WTC11 (cell line): ENCODE measurements at regions not wholly inside any gene's neighbourhood (a gene's known extent, or its start where the extent isn't known, plus 50 kb on each side); places are given as distances from the start of the nearest gene placed in this dataset.

ENCODE experiments used
- ATAC-seq: fragments of 200-7000 bp; cut with Tn5 transposase; 2 replicates; pipeline ENCODE4 v1.10.0; 2021; ENCODE audit warnings: mild to moderate bottlenecking, moderate library complexity
- CTCF ChIA-PET: fragments of 300-600 bp; sonication (Branson Sonifier 250); formaldehyde crosslinking; loops from one replicate; lab custom pipeline; 2021; ENCODE audit warnings: antibody characterized with exemption; lab: Charles Lee
- POLR2A ChIA-PET: fragments of 350-600 bp; sonication (Branson Sonifier 250); formaldehyde crosslinking; loops from one replicate; lab custom pipeline; 2021; ENCODE audit warnings: antibody characterized with exemption; lab: Charles Lee
- DNase-seq: peaks from one replicate; pipeline ENCODE4 v3.0.0; 2021; ENCODE audit warnings: low spot score
- H3K27ac Mint-ChIP-seq: 2 replicates; pipeline ENCODE4 v1.8.0; 2021; ENCODE audit warnings: mixed read lengths
- H3K27me3 Mint-ChIP-seq: 2 replicates; pipeline ENCODE4 v1.8.0; 2021; ENCODE audit warnings: low read depth, mild to moderate bottlenecking, moderate library complexity, mixed read lengths
- H3K36me3 Mint-ChIP-seq: 2 replicates; pipeline ENCODE4 v1.8.0; 2021; ENCODE audit warnings: mixed read lengths
- H3K4me1 Mint-ChIP-seq: 2 replicates; pipeline ENCODE4 v1.8.0; 2022; ENCODE audit warnings: mixed read lengths
- H3K4me3 Mint-ChIP-seq: 2 replicates; pipeline ENCODE4 v1.8.0; 2021; ENCODE audit warnings: mild to moderate bottlenecking, moderate library complexity, mixed read lengths
- H3K9me3 Mint-ChIP-seq: 2 replicates; pipeline ENCODE4 v1.8.0; 2021; ENCODE audit warnings: mixed read lengths
- ARID4B ChIP-seq: sonication (generic); formaldehyde crosslinking; IDR thresholded peaks from 2 replicates; pipeline ENCODE4 v1.8.0; 2023; ENCODE audit warnings: missing genetic modification reagents, mild to moderate bottlenecking, borderline replicate concordance
- CREB1 ChIP-seq: sonication (generic); formaldehyde crosslinking; IDR thresholded peaks from 2 replicates; pipeline ENCODE4 v1.8.0; 2023; ENCODE audit warnings: mild to moderate bottlenecking, missing genetic modification reagents
- ESRRA ChIP-seq: sonication (generic); formaldehyde crosslinking; IDR thresholded peaks from 2 replicates; pipeline ENCODE4 v1.8.1; 2022; ENCODE audit warnings: mild to moderate bottlenecking, missing genetic modification reagents, borderline replicate concordance
- FOXK1 ChIP-seq: sonication (generic); formaldehyde crosslinking; IDR thresholded peaks from 2 replicates; pipeline ENCODE4 v1.8.0; 2022; ENCODE audit warnings: mild to moderate bottlenecking, moderate library complexity, missing genetic modification reagents
- FOXP1 ChIP-seq: sonication (generic); formaldehyde crosslinking; IDR thresholded peaks from 2 replicates; pipeline ENCODE4 v1.8.0; 2022; ENCODE audit warnings: missing genetic modification reagents, mild to moderate bottlenecking, moderate library complexity, borderline replicate concordance
- GABPB1 ChIP-seq: sonication (generic); formaldehyde crosslinking; IDR thresholded peaks from 2 replicates; pipeline ENCODE4 v1.8.1; 2023; ENCODE audit warnings: mild to moderate bottlenecking, missing genetic modification reagents
- HMGXB4 ChIP-seq: sonication (generic); formaldehyde crosslinking; IDR thresholded peaks from 2 replicates; pipeline ENCODE4 v1.8.1; 2023; ENCODE audit warnings: mild to moderate bottlenecking, moderate library complexity, missing genetic modification reagents
- JUN ChIP-seq: sonication (generic); formaldehyde crosslinking; IDR thresholded peaks from 2 replicates; pipeline ENCODE4 v1.8.0; 2023; ENCODE audit warnings: mild to moderate bottlenecking, missing genetic modification reagents
- NFYB ChIP-seq: sonication (generic); formaldehyde crosslinking; conservative IDR thresholded peaks from 2 replicates; pipeline ENCODE4 v1.8.0; 2022; ENCODE audit warnings: low read depth, missing genetic modification reagents
- NR2C2 ChIP-seq: sonication (generic); formaldehyde crosslinking; IDR thresholded peaks from 2 replicates; pipeline ENCODE4 v1.8.0; 2022; ENCODE audit warnings: mild to moderate bottlenecking, missing genetic modification reagents
- PREB ChIP-seq: sonication (generic); formaldehyde crosslinking; IDR thresholded peaks from 2 replicates; pipeline ENCODE4 v1.8.1; 2022; ENCODE audit warnings: mild to moderate bottlenecking, missing genetic modification reagents, moderate library complexity, borderline replicate concordance
- PRRX2 ChIP-seq: fragments of 250-450 bp; sonication (Bioruptor Pico); IDR thresholded peaks from 2 replicates; pipeline ENCODE4 v1.8.0; 2021; ENCODE audit warnings: mild to moderate bottlenecking
- RORB ChIP-seq: fragments of 250-450 bp; sonication (Bioruptor Pico); IDR thresholded peaks from 2 replicates; pipeline ENCODE4 v1.9.0; 2021; ENCODE audit warnings: mild to moderate bottlenecking
- SMAD3 ChIP-seq: sonication (generic); formaldehyde crosslinking; IDR thresholded peaks from 2 replicates; pipeline ENCODE4 v1.8.0; 2022; ENCODE audit warnings: missing genetic modification reagents, mild to moderate bottlenecking, borderline replicate concordance
- SOX15 ChIP-seq: fragments of 250-450 bp; sonication (Bioruptor Pico); IDR thresholded peaks from 2 replicates; pipeline ENCODE4 v1.9.0; 2021; ENCODE audit warnings: mild to moderate bottlenecking
- SP1 ChIP-seq: sonication (generic); formaldehyde crosslinking; conservative IDR thresholded peaks from 2 replicates; pipeline ENCODE4 v1.8.1; 2022; ENCODE audit warnings: missing genetic modification reagents
- ZBTB21 ChIP-seq: sonication (generic); formaldehyde crosslinking; IDR thresholded peaks from 2 replicates; pipeline ENCODE4 v1.8.1; 2023; ENCODE audit warnings: mild to moderate bottlenecking, missing genetic modification reagents, borderline replicate concordance
- ZNF138 ChIP-seq: sonication (generic); formaldehyde crosslinking; conservative IDR thresholded peaks from 2 replicates; pipeline ENCODE4 v1.8.1; 2022; ENCODE audit warnings: mild to moderate bottlenecking, moderate library complexity, missing genetic modification reagents
- ZNF263 ChIP-seq: sonication (generic); formaldehyde crosslinking; IDR thresholded peaks from 2 replicates; pipeline ENCODE4 v1.8.1; 2022; ENCODE audit warnings: low read depth, mild to moderate bottlenecking, moderate library complexity, missing genetic modification reagents
- ZNF416 ChIP-seq: fragments of 250-450 bp; sonication (Bioruptor Pico); IDR thresholded peaks from 2 replicates; pipeline ENCODE4 v1.9.0; 2021; ENCODE audit warnings: mild to moderate bottlenecking, inconsistent platforms
- ZNF425 ChIP-seq: fragments of 250-450 bp; sonication (Bioruptor Pico); conservative IDR thresholded peaks from 2 replicates; pipeline ENCODE4 v1.9.0; 2021; ENCODE audit warnings: mild to moderate bottlenecking
- TF ChIP-seq, protein P1 (sequence below): sonication (generic); formaldehyde crosslinking; conservative IDR thresholded peaks from 2 replicates; pipeline ENCODE4 v1.8.1; 2022; ENCODE audit warnings: mild to moderate bottlenecking, missing genetic modification reagents
- TF ChIP-seq, protein P2 (sequence below): fragments of 250-450 bp; sonication (Bioruptor Pico); IDR thresholded peaks from 2 replicates; pipeline ENCODE4 v1.9.0; 2021; ENCODE audit warnings: mild to moderate bottlenecking
- TF ChIP-seq, protein P3 (sequence below): fragments of 250-450 bp; sonication (Bioruptor Pico); IDR thresholded peaks from 2 replicates; pipeline ENCODE4 v1.9.0; 2021; ENCODE audit warnings: moderate library complexity, mild to moderate bottlenecking, inconsistent platforms, borderline replicate concordance

GRCh38 chr14:48771717-48772116, 814.5 kb downstream of the RPS29 start:
- DNase-seq (no peak), ATAC-seq (no peak)
- no peak overlapping the region for H3K4me3 Mint-ChIP-seq
- no peaks in the 10 kb centered on the region; the same call in none of the 2 replicates for H3K27me3 Mint-ChIP-seq
- no peak overlapping the region for H3K27ac Mint-ChIP-seq
- H3K9me3 Mint-ChIP-seq = peaks cover 39% of the 10 kb centered on the region
- CTCF ChIA-PET = no interaction called here
- no peak for TF ChIP-seq GABPB1 (CRISPR knock-in tag)
- TF ChIP-seq SMAD3 (CRISPR knock-in tag) = no peak
- TF ChIP-seq CREB1 (CRISPR knock-in tag) = no peak
- no peak for TF ChIP-seq ZNF263 (CRISPR knock-in tag)
- TF ChIP-seq SOX15 (CRISPR knock-in tag) = no peak
- no peak for TF ChIP-seq NR2C2 (CRISPR knock-in tag)
- no peak for TF ChIP-seq PRRX2 (CRISPR knock-in tag)
- TF ChIP-seq ESRRA (CRISPR knock-in tag) = no peak
- TF ChIP-seq SP1 = no peak
- TF ChIP-seq JUN (CRISPR knock-in tag) = no peak
- TF ChIP-seq FOXP1 (CRISPR knock-in tag) = no peak
- TF ChIP-seq HMGXB4 (CRISPR knock-in tag) = no peak
- no peak for TF ChIP-seq PREB (CRISPR knock-in tag)
- TF ChIP-seq, all 79 proteins: peak for 0
- peaks cover 14% of the 10 kb centered on the region for H3K36me3 Mint-ChIP-seq
- no peaks in the 10 kb centered on the region for H3K4me1 Mint-ChIP-seq
- POLR2A ChIA-PET = no interaction called here

- CTCF ChIA-PET = no interaction called here
Observed at GRCh38 chr14:48751293-48751692, 834.9 kb downstream of the RPS29 start.

More at GRCh38 chr14:48751293-48751692, 834.9 kb downstream of the RPS29 start:
- H3K4me3 Mint-ChIP-seq = no peak overlapping the region
- TF ChIP-seq ZNF416 (CRISPR knock-in tag) (no peak), RORB (CRISPR knock-in tag) (no peak), ARID4B (CRISPR knock-in tag) (no peak), NFYB (no peak), ZBTB21 (CRISPR knock-in tag) (no peak), ZNF425 (CRISPR knock-in tag) (no peak), ZNF138 (CRISPR knock-in tag) (no peak), FOXK1 (CRISPR knock-in tag) (no peak)
- TF ChIP-seq, protein P1, sequence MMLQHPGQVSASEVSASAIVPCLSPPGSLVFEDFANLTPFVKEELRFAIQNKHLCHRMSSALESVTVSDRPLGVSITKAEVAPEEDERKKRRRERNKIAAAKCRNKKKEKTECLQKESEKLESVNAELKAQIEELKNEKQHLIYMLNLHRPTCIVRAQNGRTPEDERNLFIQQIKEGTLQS (CRISPR knock-in tag) = no peak
- TF ChIP-seq, protein P2, sequence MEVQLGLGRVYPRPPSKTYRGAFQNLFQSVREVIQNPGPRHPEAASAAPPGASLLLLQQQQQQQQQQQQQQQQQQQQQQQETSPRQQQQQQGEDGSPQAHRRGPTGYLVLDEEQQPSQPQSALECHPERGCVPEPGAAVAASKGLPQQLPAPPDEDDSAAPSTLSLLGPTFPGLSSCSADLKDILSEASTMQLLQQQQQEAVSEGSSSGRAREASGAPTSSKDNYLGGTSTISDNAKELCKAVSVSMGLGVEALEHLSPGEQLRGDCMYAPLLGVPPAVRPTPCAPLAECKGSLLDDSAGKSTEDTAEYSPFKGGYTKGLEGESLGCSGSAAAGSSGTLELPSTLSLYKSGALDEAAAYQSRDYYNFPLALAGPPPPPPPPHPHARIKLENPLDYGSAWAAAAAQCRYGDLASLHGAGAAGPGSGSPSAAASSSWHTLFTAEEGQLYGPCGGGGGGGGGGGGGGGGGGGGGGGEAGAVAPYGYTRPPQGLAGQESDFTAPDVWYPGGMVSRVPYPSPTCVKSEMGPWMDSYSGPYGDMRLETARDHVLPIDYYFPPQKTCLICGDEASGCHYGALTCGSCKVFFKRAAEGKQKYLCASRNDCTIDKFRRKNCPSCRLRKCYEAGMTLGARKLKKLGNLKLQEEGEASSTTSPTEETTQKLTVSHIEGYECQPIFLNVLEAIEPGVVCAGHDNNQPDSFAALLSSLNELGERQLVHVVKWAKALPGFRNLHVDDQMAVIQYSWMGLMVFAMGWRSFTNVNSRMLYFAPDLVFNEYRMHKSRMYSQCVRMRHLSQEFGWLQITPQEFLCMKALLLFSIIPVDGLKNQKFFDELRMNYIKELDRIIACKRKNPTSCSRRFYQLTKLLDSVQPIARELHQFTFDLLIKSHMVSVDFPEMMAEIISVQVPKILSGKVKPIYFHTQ (CRISPR knock-in tag) = no peak
- TF ChIP-seq, protein P3, sequence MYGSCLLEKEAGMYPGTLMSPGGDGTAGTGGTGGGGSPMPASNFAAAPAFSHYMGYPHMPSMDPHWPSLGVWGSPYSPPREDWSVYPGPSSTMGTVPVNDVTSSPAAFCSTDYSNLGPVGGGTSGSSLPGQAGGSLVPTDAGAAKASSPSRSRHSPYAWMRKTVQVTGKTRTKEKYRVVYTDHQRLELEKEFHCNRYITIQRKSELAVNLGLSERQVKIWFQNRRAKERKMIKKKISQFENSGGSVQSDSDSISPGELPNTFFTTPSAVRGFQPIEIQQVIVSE = no peak
- peaks cover 49% of the 10 kb centered on the region for H3K9me3 Mint-ChIP-seq
- ATAC-seq (no peak), DNase-seq (no peak)
- peaks cover 5% of the 10 kb centered on the region; the same call in 1 of the 2 replicates for H3K4me1 Mint-ChIP-seq
- peaks cover 3% of the 10 kb centered on the region; the same call in 1 of the 2 replicates for H3K36me3 Mint-ChIP-seq
- POLR2A ChIA-PET = no interaction called here
- no peaks in the 10 kb centered on the region for H3K27me3 Mint-ChIP-seq
- no peak overlapping the region for H3K27ac Mint-ChIP-seq
